GM10248 (cell line): ENCODE measurements at regions not wholly inside any gene's neighbourhood (a gene's known extent, or its start where the extent isn't known, plus 50 kb on each side); places are given as distances from the start of the nearest gene placed in this dataset.

Experiments
- CTCF ChIA-PET: fragments of 300-600 bp; sonication (Branson Sonifier 250); formaldehyde crosslinking; extraction: SDS; loops from one replicate; lab custom pipeline; 2021; ENCODE audit warnings: antibody characterized with exemption; lab: Yijun Ruan, JAX
- POLR2A ChIA-PET: fragments of 350-650 bp; sonication (Branson Sonifier 250); formaldehyde crosslinking; extraction: SDS; loops from one replicate; lab custom pipeline; 2020; ENCODE audit warnings: antibody characterized with exemption; lab: Yijun Ruan, JAX
- DNase-seq: peaks from one replicate; pipeline ENCODE4 v3.0.0; 2012; ENCODE audit errors: extremely low spot score
- TF ChIP-seq, protein P1 (sequence below): IDR thresholded peaks from 2 replicates; pipeline ENCODE4 v1.5.1; 2012; ENCODE audit warnings: mild to moderate bottlenecking, low read depth; ENCODE audit errors: extremely low read depth, missing control alignments, control extremely low read depth

DNA sequence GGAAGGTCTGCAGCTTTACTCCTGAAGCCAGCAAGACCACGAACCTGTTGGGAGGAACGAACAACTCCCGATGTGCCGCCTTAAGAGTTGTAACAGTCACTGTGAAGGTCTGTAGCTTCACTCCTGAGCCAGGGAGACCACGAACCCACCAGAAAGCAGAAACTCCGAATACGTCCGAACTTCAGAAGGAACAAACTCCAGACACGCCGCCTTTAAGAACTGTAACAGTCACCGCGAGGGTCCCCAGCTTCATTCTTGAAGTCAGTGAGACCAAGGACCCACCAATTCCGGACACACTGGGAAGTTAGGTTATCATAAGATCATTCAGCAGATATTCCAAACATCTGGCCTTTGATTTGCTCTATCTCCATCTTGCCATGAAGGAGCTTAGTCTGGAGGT is 1623.0 kb downstream of the SLITRK1 start:
- POLR2A ChIA-PET = no interaction called here
- DNase-seq = no peak
- CTCF ChIA-PET = no interaction called here
- TF ChIP-seq, protein P1, sequence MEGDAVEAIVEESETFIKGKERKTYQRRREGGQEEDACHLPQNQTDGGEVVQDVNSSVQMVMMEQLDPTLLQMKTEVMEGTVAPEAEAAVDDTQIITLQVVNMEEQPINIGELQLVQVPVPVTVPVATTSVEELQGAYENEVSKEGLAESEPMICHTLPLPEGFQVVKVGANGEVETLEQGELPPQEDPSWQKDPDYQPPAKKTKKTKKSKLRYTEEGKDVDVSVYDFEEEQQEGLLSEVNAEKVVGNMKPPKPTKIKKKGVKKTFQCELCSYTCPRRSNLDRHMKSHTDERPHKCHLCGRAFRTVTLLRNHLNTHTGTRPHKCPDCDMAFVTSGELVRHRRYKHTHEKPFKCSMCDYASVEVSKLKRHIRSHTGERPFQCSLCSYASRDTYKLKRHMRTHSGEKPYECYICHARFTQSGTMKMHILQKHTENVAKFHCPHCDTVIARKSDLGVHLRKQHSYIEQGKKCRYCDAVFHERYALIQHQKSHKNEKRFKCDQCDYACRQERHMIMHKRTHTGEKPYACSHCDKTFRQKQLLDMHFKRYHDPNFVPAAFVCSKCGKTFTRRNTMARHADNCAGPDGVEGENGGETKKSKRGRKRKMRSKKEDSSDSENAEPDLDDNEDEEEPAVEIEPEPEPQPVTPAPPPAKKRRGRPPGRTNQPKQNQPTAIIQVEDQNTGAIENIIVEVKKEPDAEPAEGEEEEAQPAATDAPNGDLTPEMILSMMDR = no peak

DNA sequence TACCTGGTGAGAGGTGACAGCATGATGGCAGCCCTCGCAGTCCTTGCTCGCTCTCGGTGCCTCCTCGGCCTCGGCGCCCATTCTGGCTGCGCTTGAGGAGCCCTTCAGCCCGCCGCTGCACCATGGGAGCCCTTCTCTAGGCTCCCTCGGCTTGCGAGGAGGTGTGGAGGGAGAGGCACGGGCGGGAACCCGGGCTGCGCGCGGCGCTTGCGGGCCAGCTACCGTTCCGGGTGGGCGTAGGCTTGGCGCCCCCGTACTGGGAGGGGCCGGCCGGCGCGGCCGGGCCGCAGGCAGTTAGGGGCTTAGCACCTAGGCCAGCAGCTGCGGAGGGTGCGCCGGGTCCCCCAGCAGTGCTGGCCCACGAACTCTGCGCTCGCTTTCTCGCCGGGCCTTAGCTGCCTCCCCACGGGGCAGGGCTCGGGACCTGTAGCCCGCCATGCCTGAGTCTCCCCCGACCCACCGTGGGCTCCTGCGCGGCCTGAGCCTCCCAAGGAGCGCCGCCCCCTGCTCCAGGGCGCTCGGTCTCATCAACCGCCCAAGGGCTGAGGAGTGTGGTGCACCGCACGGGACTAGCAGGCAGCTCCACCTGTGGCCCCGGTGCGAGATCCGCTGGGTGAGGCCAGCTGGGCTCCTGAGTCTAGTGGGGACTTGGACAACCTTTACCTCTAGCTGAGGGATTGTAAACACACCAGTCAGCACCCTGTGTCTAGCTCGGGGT is 1624.3 kb downstream of the SLITRK1 start:
- ChIA-PET POLR2A (no interaction called here), CTCF (interaction anchor here (1.2 kb wide), 1 partner anchor 10 kb away, joined by 3 read pairs; no protein-coding TSS in a partner anchor)
- TF ChIP-seq, protein P1 = no peak
- DNase-seq = no peak

DNA sequence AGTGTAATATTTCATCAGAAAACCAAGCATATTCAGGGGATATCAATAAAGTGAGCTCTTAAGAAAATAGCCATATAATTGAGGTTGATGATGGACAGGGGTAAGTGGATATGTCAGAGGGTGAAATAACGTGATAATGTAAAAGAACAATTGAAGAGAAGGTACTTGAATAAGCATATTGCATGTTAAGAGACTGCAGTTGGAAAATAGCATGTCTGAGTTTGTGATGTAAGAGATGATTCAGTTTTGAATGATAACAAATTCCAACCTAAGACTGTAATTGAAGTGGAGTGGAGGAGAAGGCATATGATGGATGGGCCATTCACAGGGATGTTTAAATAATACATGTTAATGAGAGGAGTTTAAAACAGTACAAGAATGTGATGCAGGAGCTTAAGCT is 1633.5 kb downstream of the SLITRK1 start:
- ChIA-PET POLR2A (no interaction called here), CTCF (no interaction called here)
- no peak for DNase-seq
- TF ChIP-seq, protein P1 = no peak

DNA sequence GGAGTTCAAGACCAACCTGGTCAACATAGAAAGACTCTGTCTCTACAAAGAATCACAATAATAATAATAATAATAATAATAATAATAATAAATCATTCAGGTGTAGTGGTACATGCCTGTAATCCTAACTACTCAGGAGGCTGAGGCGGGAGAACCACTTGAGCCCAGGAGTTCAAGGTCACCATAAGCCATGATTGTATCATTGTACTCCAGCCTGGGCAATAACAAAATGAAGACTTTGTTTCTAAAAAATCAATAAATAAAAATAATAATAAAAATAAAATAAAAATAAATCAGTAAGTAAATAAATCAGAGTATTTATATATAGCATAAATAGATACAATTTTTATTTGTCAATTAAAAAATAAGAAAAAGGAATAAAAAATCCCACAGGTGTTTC is 1636.4 kb downstream of the SLITRK1 start:
- ChIA-PET CTCF (interaction anchor here (1.1 kb wide), 1 partner anchor 10 kb away, joined by 3 read pairs; no protein-coding TSS in a partner anchor), POLR2A (no interaction called here)
- DNase-seq = no peak
- TF ChIP-seq, protein P1 = no peak

DNA sequence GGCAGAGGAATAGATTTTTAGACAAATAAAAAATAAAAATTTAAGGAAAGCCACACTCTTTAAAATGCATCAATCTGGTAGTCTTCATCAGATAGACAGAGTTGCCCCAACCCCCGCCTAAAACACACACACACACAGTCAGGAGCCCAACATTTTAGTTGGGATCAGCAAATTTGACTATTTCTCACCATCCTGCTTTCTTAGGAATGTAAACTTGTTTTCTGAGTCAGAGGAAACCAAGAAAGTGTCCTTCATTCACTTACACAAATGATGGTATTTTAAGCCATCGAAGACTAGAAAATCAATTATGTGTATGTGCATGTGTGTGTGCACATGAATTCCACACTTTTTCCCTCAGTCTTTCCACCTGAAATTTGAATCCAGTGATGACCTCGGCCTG is 1657.5 kb downstream of the SLITRK1 start:
- CTCF ChIA-PET = no interaction called here
- no peak for DNase-seq
- POLR2A ChIA-PET = no interaction called here
- TF ChIP-seq, protein P1 = no peak

DNA sequence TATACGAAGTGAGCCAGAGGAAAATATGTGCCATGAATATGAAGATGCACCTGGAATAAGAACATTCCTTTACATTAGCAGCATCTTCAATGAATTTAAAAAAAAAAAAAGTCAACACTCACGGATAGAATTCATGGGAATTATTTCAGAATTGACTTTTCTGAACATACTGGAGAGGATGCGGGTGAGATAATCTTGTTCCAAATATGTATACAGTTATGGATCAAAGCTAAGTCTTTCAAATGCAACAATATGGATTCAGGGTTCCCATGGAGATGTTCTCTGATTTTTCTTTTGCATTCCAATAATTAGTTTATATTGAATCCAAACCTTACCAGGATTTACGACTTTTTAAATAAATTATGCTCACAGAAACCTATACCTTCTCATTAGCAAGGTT is 1660.7 kb downstream of the SLITRK1 start:
- DNase-seq = no peak
- TF ChIP-seq, protein P1 = no peak
- ChIA-PET POLR2A (no interaction called here), CTCF (no interaction called here)
